ENCODE measurements at regions not wholly inside any gene's neighbourhood (a gene's known extent, or its start where the extent isn't known, plus 50 kb on each side); places are given as distances from the start of the nearest gene placed in this dataset.

DNA sequence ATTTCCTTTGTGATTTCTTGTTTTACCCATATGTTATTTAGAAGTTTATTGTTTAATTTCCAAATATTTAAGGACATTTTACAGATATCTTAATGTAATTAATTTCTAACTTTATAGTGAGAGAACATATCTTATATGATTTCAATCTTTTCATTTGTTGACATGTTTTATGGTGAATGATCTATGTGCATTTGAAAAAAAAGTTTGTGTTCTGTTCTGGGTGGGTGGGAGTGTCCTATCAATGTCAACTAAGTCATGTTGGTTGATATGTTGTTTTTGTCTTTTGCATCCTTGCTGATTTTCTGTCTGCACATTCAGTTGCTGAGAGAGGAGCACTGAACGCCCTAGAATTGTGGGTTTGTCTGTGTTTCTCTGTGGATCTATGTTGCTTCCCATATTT is 50.3 kb upstream of the CBFA2T3 start:
- TF ChIP-seq POLR2A (IDR thresholded peaks at IDR 0.05; ENCODE audit: low read length) (no peak), GATA1 (IDR thresholded peaks at IDR 0.05; ENCODE audit: low read depth, low read length) (no peak)
